Right lobe of liver (tissue), 6 donors: ENCODE measurements at regions not wholly inside any gene's neighbourhood (a gene's known extent, or its start where the extent isn't known, plus 50 kb on each side); places are given as distances from the start of the nearest gene placed in this dataset.

Experiments
- ATAC-seq, 4 donors: fragments of 200-7000 bp; cut with Tn5 transposase; one replicate each; pipeline ENCODE4 v1.9.1; 2020; ENCODE audit warnings: mild to moderate bottlenecking in 4 of 4, moderate library complexity in 4 of 4
- DNase-seq, 3 donors: peaks; one replicate each; pipeline ENCODE4 v3.0.0-alpha.2; 2020
- H3K27ac ChIP-seq, 3 donors: fragments of 200-600 bp; one replicate each; pipeline ENCODE4 v1.8.0; 2022
- H3K27me3 ChIP-seq, 2 donors: fragments of 200-600 bp; one replicate each; pipeline ENCODE4 v1.8.0; 2022
- H3K36me3 ChIP-seq, 4 donors: fragments of 200-600 bp; sonication (generic) in 1 of 4; one replicate each; pipeline versions ENCODE4 v1.5.1 to v1.8.0; 2017 to 2022; ENCODE audit warnings: control low read depth in 1 of 4
- H3K4me1 ChIP-seq, 4 donors: fragments of 200-600 bp; sonication (generic) in 1 of 4; one replicate each; pipeline versions ENCODE4 v1.5.1 to v1.8.0; 2017 to 2022; ENCODE audit warnings: control low read depth in 1 of 4
- H3K4me3 ChIP-seq, 3 donors: fragments of 200-600 bp; one replicate each; pipeline ENCODE4 v1.8.0; 2022
- H3K9me3 ChIP-seq, 4 donors: fragments of 200-600 bp; sonication (generic) in 1 of 4; one replicate each; pipeline versions ENCODE4 v1.5.1 to v1.8.0; 2017 to 2022; ENCODE audit warnings: control low read depth in 1 of 4
- POLR2A ChIP-seq: fragments of 450-650 bp; IDR thresholded peaks from one replicate; pipeline ENCODE4 v1.6.1; 2017; ENCODE audit warnings: antibody characterized with exemption, mild to moderate bottlenecking
- WGBS: methylation state at CpG from one replicate; pipeline ENCODE4 v1.1.6; 2018; ENCODE audit warnings: low coverage, low lambda C conversion rate; ENCODE audit not compliant: insufficient coverage; ENCODE audit errors: missing lambda C conversion rate; 5-methylcytosine and 5-hydroxymethylcytosine counted together
- intact Hi-C, 2 donors: fragments of 100-400 bp; cut with DNase I; formaldehyde crosslinking; loops; one replicate each; pipeline versions ENCODE4 v1.11.2 to v1.14.1; 2022
- TF ChIP-seq, protein P1 (sequence below), 4 donors: fragments of 200-600 bp in 3 of 4; fragments of 450-650 bp in 1 of 4; IDR thresholded peaks; one replicate each; pipeline versions ENCODE4 v1.5.1 to v1.8.0; 2016 to 2022; ENCODE audit warnings: antibody characterized with exemption in 4 of 4, mild to moderate bottlenecking in 2 of 4
- donor health status: DM: no; HTN: yes; CAD: no.
- donor health status: DM: no; HTN: no; CAD: no.
- donor health status: DM: no; HTN: no; CAD: no.
- donor health status: DM: no; HTN: yes; CAD: no.
- donor health status: DM: no; HTN: yes; CAD: no.

DNA sequence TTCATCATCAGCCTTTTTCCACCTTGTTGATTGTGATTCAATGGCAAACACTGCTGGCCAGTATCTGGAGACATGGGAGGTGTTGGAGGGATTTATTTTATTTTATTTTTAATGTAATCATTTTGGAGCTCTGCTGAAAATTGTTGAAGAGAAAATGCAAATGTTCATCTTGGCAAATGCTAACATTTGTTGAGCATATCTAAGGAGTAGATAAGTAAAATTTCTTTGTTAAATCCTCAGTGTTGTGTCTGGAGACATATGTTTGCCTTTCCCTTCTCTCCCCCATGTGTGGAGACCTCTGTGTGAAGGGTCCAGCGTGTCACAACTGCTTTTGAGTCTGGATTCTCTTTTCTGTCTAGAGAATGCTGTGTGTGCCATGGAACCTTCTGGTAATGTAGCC, 300.3 kb downstream of the FZD1 start:
- 71% methylated on average over 1 of the region's 1 CpG for WGBS
- H3K27ac ChIP-seq: no peak overlapping the region
- TF ChIP-seq, protein P1, sequence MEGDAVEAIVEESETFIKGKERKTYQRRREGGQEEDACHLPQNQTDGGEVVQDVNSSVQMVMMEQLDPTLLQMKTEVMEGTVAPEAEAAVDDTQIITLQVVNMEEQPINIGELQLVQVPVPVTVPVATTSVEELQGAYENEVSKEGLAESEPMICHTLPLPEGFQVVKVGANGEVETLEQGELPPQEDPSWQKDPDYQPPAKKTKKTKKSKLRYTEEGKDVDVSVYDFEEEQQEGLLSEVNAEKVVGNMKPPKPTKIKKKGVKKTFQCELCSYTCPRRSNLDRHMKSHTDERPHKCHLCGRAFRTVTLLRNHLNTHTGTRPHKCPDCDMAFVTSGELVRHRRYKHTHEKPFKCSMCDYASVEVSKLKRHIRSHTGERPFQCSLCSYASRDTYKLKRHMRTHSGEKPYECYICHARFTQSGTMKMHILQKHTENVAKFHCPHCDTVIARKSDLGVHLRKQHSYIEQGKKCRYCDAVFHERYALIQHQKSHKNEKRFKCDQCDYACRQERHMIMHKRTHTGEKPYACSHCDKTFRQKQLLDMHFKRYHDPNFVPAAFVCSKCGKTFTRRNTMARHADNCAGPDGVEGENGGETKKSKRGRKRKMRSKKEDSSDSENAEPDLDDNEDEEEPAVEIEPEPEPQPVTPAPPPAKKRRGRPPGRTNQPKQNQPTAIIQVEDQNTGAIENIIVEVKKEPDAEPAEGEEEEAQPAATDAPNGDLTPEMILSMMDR (IDR thresholded peaks at IDR 0.05): no peak
- TF ChIP-seq POLR2A: no peak

DNA sequence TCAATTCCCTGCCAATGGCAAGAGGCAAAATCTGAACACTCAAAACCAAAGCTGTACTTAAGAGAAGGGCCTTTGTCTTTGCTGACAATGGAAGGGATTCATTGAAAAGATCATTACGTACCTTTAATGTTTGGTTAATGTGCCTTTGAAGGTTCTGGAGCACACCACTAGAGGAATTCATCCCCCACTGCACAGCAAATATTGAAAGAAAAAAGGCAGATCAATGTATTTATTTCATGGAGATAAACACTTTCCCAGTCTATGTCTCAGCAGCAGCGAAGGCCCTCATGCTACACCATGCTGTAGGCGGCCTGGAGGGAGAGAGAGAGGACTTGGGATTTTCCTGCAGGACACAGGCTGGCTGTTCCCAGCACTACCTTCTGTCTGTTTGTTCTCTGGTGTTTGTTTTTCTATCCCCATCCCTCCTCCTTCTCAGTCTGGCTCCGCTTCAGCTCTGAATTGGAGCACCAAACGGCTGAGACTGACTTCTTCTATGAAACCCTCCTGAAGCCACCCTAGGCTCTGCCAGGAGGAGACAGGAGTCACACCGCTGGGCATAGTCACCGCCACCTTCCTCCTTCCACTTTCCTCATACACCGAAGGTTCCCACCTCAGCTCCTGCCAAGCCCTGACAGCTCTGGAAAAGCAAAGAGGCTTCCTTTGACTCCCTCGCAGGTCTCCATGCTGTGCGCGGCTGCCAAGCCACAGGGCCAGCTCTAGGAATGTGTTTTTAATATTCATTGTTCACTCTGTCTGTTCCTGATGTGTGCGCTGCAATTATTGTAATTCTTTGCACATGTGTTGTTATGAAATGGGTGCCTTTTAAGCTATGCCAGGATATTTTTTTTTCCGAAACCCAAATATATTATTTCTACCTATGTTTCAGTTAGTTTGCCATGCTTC, 301.5 kb downstream of the FZD1 start:
- Histone ChIP-seq H3K4me1 (peaks cover 0 to 7% (median 0%) of the 10 kb centered on the region in 4 donors), H3K27ac (no peak overlapping the region), H3K36me3 (no peaks in the 10 kb centered on the region), H3K9me3 (no peaks in the 10 kb centered on the region), H3K4me3 (no peak overlapping the region), H3K27me3 (no peaks in the 10 kb centered on the region)
- ATAC-seq (peak; percentile 98 to 99 (median 98)), DNase-seq (peak; percentile 36 to 63 (median 54))
- WGBS: 35% methylated on average over 9 of the region's 13 CpGs
- intact Hi-C loops: no loop called here
- TF ChIP-seq POLR2A: no peak
- TF ChIP-seq, protein P1 (IDR thresholded peaks at IDR 0.05): no peak

More for the DNA sequence above, 300.3 kb downstream of the FZD1 start:
- DNase-seq (no peak), ATAC-seq (no peak)
- Histone ChIP-seq H3K4me1 (peaks cover 0 to 7% (median 0%) of the 10 kb centered on the region in 4 donors), H3K4me3 (no peak overlapping the region), H3K27me3 (no peaks in the 10 kb centered on the region), H3K9me3 (no peaks in the 10 kb centered on the region), H3K36me3 (no peaks in the 10 kb centered on the region)
- intact Hi-C loops: no loop called here

DNA sequence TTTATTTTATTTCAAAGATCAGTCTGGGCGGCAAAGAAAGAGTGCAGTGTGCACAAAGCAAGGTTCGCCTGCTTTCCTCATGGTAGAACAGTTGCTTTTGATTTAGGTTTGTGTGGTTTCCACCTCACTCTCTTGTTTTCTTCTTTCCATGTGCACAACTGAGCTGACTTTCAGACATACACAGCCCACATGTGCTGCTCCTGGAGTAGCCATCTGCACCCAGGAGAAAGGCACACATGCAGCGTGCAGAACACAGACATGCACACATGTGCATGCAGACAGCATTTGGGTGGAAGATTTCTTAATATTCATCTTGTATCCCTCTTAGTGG, 302.1 kb downstream of the FZD1 start:
- H3K36me3 ChIP-seq: no peaks in the 10 kb centered on the region
- DNase-seq: no peak
- no peaks in the 10 kb centered on the region for H3K27me3 ChIP-seq
- intact Hi-C loops: no loop called here
- no peaks in the 10 kb centered on the region for H3K9me3 ChIP-seq
- ATAC-seq: no peak
- TF ChIP-seq, protein P1 (IDR thresholded peaks at IDR 0.05): no peak
- peaks cover 0 to 7% (median 0%) of the 10 kb centered on the region in 4 donors for H3K4me1 ChIP-seq
- H3K27ac ChIP-seq: no peak overlapping the region
- no peak overlapping the region for H3K4me3 ChIP-seq
- WGBS: 67% methylated on average over 3 of the region's 3 CpGs

DNA sequence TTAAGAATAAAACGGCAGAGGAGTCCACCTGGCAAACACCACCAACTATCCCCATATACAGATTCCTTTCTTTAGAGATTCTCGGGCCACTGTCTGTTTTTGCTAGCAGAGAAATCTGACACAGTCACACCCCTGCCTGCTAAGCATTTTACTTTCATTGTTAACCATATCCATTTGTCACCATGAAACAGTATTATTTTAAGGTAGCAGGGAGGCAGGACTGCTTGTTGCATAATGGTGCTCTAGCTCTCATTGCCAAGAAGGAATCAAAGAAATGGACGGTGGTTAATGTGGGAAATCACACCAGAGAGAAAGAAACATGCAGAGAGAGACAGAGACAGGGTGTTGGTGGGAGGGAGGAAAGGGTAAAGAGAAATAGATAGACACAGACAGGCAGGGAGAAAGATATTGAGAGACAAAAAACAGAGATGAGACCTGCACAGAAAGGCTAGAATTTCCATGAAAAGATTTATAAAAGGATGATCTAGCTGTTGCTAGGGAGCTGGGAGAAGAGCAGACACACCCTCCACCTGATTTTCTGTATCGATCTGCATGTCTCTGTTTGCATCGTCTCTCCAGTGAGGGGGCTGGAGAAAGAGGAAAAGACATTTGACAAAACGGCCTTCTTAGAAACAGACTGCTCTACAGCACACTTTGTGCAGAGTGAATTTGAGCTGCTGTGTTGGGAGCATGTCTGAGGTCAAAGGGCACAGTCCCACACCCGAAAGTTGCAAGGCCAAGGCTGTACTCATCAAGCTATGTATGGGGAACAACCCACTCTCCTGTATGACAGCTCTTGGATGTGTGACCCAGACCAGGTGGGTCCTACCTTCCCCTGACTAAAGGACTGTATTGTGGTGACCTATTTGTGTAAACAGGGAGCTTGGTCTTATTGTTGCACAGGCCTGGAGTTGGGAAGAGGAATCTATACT, 303.1 kb downstream of the FZD1 start:
- H3K36me3 ChIP-seq: no peaks in the 10 kb centered on the region
- H3K27ac ChIP-seq: no peak overlapping the region
- H3K4me3 ChIP-seq: no peak overlapping the region
- TF ChIP-seq, protein P1 (IDR thresholded peaks at IDR 0.05): no peak
- no peak for TF ChIP-seq POLR2A
- H3K9me3 ChIP-seq: no peaks in the 10 kb centered on the region
- H3K4me1 ChIP-seq: peaks cover 0 to 7% (median 0%) of the 10 kb centered on the region in 4 donors
- no peaks in the 10 kb centered on the region for H3K27me3 ChIP-seq
- DNase-seq: no peak
- no peak for ATAC-seq
- WGBS: 66% methylated on average over 5 of the region's 7 CpGs
- intact Hi-C loops: no loop called here
